ENCODE measurements at regions not wholly inside any gene's neighbourhood (a gene's known extent, or its start where the extent isn't known, plus 50 kb on each side); places are given as distances from the start of the nearest gene placed in this dataset.

DNA sequence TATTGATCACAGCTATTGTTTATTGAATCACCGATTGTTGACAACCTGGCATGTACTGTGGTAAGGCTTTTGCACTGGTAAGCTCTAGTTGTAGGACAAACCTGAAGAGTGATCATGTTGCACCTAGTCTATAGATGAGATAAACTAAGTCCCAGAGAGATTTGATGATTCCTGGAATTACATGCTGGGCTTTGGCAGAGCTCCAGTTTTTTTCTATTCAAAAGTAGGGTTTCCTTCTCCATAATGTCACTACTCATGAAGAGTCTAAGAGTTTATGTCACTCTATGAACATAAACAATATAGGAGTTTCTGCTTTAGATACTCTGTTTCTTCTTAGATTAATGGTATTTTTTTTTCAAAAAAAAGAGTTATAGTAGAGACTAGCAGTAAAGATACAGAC lies 72.0 kb downstream of the BMP4 start (continued):
- no peak for TF ChIP-seq SRF (IDR thresholded peaks at IDR 0.05; ENCODE audit: low read depth, low read length)
- TF ChIP-seq TBP (IDR thresholded peaks at IDR 0.05; ENCODE audit: low read depth, low read length) = no peak
- no peak for TF ChIP-seq TEAD4 (IDR thresholded peaks at IDR 0.05; ENCODE audit: low read depth, low read length)
- TF ChIP-seq RFX5 (IDR thresholded peaks at IDR 0.05; ENCODE audit: borderline replicate concordance, low read depth, low read length) = no peak
- TF ChIP-seq RBBP5 (IDR thresholded peaks at IDR 0.05; ENCODE audit: borderline replicate concordance, low read depth, low read length) = no peak

All from H1 (cell line).